ENCODE measurements at regions not wholly inside any gene's neighbourhood (a gene's known extent, or its start where the extent isn't known, plus 50 kb on each side); places are given as distances from the start of the nearest gene placed in this dataset.

- H3K4me1 ChIP-seq (ENCODE audit: low read depth), result no peaks in the 10 kb centered on the region
- H3K36me3 ChIP-seq (ENCODE audit: low read depth), result no peaks in the 10 kb centered on the region
- TF ChIP-seq CTCF (IDR thresholded peaks at IDR 0.05), result no peak
- ATAC-seq, result no peak
- no peak for DNase-seq
- no peaks in the 10 kb centered on the region for H3K9me3 ChIP-seq
- intact Hi-C loops (cut with DNase I, micrococcal nuclease), result no loop called here
- no peak overlapping the region for H3K4me3 ChIP-seq
These were observed 191.2 kb downstream of the TLE3 start for GRCh38 chr15:69906256-69907185.

GRCh38 chr15:69908060-69908459 lies 189.7 kb downstream of the TLE3 start:
- no peaks in the 10 kb centered on the region for H3K9me3 ChIP-seq
- no peaks in the 10 kb centered on the region for H3K4me1 ChIP-seq (ENCODE audit: low read depth)
- no peak for ATAC-seq
- no peak overlapping the region for H3K4me3 ChIP-seq
- H3K36me3 ChIP-seq (ENCODE audit: low read depth), result no peaks in the 10 kb centered on the region
- no peak for DNase-seq
- intact Hi-C loops (cut with DNase I, micrococcal nuclease), result no loop called here
- TF ChIP-seq CTCF (IDR thresholded peaks at IDR 0.05), result no peak

GRCh38 chr15:69908590-69909420 lies 188.9 kb downstream of the TLE3 start:
- ATAC-seq, result no peak
- intact Hi-C loops (cut with DNase I, micrococcal nuclease), result no loop called here
- TF ChIP-seq CTCF (IDR thresholded peaks at IDR 0.05), result no peak

GRCh38 chr15:69909719-69910444 lies 187.8 kb downstream of the TLE3 start:
- TF ChIP-seq CTCF (IDR thresholded peaks at IDR 0.05), result no peak
- Histone ChIP-seq H3K36me3 (ENCODE audit: low read depth) (no peaks in the 10 kb centered on the region), H3K9me3 (no peaks in the 10 kb centered on the region), H3K4me3 (no peak overlapping the region), H3K4me1 (ENCODE audit: low read depth) (no peaks in the 10 kb centered on the region)
- intact Hi-C loops (cut with DNase I, micrococcal nuclease), result no loop called here
- no peak for DNase-seq
- ATAC-seq, result no peak

More at GRCh38 chr15:69908590-69909420, 188.9 kb downstream of the TLE3 start:
- no peak for DNase-seq
- no peaks in the 10 kb centered on the region for H3K36me3 ChIP-seq (ENCODE audit: low read depth)
- H3K9me3 ChIP-seq, result no peaks in the 10 kb centered on the region
- no peaks in the 10 kb centered on the region for H3K4me1 ChIP-seq (ENCODE audit: low read depth)
- no peak overlapping the region for H3K4me3 ChIP-seq

- DNase-seq (no peak), ATAC-seq (no peak)
- Histone ChIP-seq H3K9me3 (no peaks in the 10 kb centered on the region), H3K4me1 (ENCODE audit: low read depth) (no peaks in the 10 kb centered on the region), H3K4me3 (no peak overlapping the region), H3K36me3 (ENCODE audit: low read depth) (no peaks in the 10 kb centered on the region)
- intact Hi-C loops (cut with DNase I, micrococcal nuclease), result no loop called here
- no peak for TF ChIP-seq CTCF (IDR thresholded peaks at IDR 0.05)
These were observed 187.2 kb downstream of the TLE3 start for GRCh38 chr15:69910514-69910913.

Measured in mucosa of descending colon (tissue), 3 donors.